ENCODE measurements at regions not wholly inside any gene's neighbourhood (a gene's known extent, or its start where the extent isn't known, plus 50 kb on each side); places are given as distances from the start of the nearest gene placed in this dataset.

DNA sequence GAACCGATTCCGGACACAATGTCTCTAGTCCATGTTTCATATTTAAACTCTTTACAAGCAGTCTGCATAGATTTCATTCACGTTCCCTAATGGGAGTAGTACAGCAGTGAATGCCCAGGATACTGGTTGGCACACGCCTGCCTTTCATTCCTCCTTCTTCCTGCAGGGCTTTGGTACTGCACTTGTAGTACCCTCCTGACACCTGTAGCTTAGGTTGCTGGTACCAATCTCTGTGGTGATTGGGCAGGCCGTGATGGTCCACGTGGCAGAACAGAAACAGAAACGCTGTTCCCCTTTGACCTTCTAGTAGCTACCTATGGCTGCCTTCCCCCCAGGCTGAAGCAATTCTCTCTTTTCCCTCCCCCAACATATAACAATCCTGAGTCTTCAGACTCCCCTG is 107.3 kb upstream of the MEGF10 start (continued):
- TF ChIP-seq GMEB1 (CRISPR knock-in tag; IDR thresholded peaks at IDR 0.05) (no peak), SMARCC2 (IDR thresholded peaks at IDR 0.05; ENCODE audit: low read depth) (no peak), SIX5 (IDR thresholded peaks at IDR 0.05; ENCODE audit: borderline replicate concordance in 1 of 2, insufficient read depth in 1 of 2, low read depth in 1 of 2, low read length in 2 of 2) (no peak), GTF2A2 (tag; IDR thresholded peaks at IDR 0.05) (no peak), RBM39 (optimal IDR thresholded peaks at IDR 0.05; ENCODE audit: low read depth, low read length) (no peak), ZNF589 (CRISPR knock-in tag; IDR thresholded peaks at IDR 0.05; ENCODE audit: low read depth) (no peak), SRSF9 (IDR thresholded peaks at IDR 0.05; ENCODE audit: borderline replicate concordance, low read depth, low read length) (no peak), EWSR1 (IDR thresholded peaks at IDR 0.05; ENCODE audit: borderline replicate concordance, low read depth, partially characterized antibody) (no peak), TAF15 (IDR thresholded peaks at IDR 0.05; ENCODE audit: low read depth, low read length) (no peak)

- Histone ChIP-seq H3K27me3 (ENCODE audit: control insufficient read depth in 2 of 2, insufficient read depth in 2 of 2, low read length in 2 of 2) (peaks cover 0 to 12% of the 10 kb centered on the region in 2 experiments; a peak in 3 of 5 replicates), H3K9me1 (ENCODE audit: control insufficient read depth, insufficient read depth, low read length) (no peaks in the 10 kb centered on the region), H3K9me3 (replicated peaks; ENCODE audit: control insufficient read depth, insufficient read depth, low read depth, low read length) (no peaks in the 10 kb centered on the region), H4K20me1 (replicated peaks; ENCODE audit: control insufficient read depth, insufficient read depth, low read length) (no peaks in the 10 kb centered on the region), H3K4me1 (replicated peaks in 1 of 2; ENCODE audit: control insufficient read depth in 2 of 2, insufficient read depth in 2 of 2, low read length in 2 of 2) (no peaks in the 10 kb centered on the region), H3K4me2 (ENCODE audit: insufficient read depth, low read length) (no peak overlapping the region), H3K36me3 (ENCODE audit: control insufficient read depth, insufficient read depth, low read length) (no peaks in the 10 kb centered on the region), H3K79me2 (ENCODE audit: control insufficient read depth, insufficient read depth, low read length) (no peaks in the 10 kb centered on the region), H3K27ac (ENCODE audit: extremely low read depth, low read depth, low read length) (no peak overlapping the region), H2AFZ (ENCODE audit: low read depth, low read length) (no peak overlapping the region), H3K9ac (ENCODE audit: insufficient read depth in 1 of 2, low read depth in 2 of 2, low read length in 2 of 2) (no peak overlapping the region), H3K4me3 (no peak overlapping the region)
- ChIA-PET CTCF (ENCODE audit: low intra/inter-chr PET ratio) (no interaction called here), POLR2A (no interaction called here)
- DNase-seq (ENCODE audit: extremely low read depth in 1 of 4, low spot score in 3 of 4) (no peak), FAIRE-seq (no peak), ATAC-seq (no peak)
- in situ Hi-C loops (cut with MboI) (no loop called here), intact Hi-C loops (cut with micrococcal nuclease) (no loop called here)
- no peak for TF ChIP-seq RFX7 (CRISPR knock-in tag; IDR thresholded peaks at IDR 0.05)
- TF ChIP-seq SIN3B (IDR thresholded peaks at IDR 0.05; ENCODE audit: low read depth) = no peak
- TF ChIP-seq E2F5 (CRISPR knock-in tag; IDR thresholded peaks at IDR 0.05) = no peak
- no peak for TF ChIP-seq ZNF764 (CRISPR knock-in tag; IDR thresholded peaks at IDR 0.05; ENCODE audit: low read depth)
- TF ChIP-seq, protein P1, sequence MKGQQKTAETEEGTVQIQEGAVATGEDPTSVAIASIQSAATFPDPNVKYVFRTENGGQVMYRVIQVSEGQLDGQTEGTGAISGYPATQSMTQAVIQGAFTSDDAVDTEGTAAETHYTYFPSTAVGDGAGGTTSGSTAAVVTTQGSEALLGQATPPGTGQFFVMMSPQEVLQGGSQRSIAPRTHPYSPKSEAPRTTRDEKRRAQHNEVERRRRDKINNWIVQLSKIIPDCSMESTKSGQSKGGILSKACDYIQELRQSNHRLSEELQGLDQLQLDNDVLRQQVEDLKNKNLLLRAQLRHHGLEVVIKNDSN (CRISPR knock-in tag; IDR thresholded peaks at IDR 0.05) = no peak
- TF ChIP-seq DNMT1 (IDR thresholded peaks at IDR 0.05) = no peak
- BruUV-seq (replicated peaks) = no TSS peak
- WGBS (ENCODE audit: insufficient coverage, low coverage, missing lambda C conversion rate) = 0% methylated on average over 4 of the region's 4 CpGs
These were observed 105.7 kb upstream of the MEGF10 start for GRCh38 chr5:127184851-127185250.
